GM23248 (cell line): ENCODE measurements at regions not wholly inside any gene's neighbourhood (a gene's known extent, or its start where the extent isn't known, plus 50 kb on each side); places are given as distances from the start of the nearest gene placed in this dataset.

Source experiments
- DNase-seq: peaks from one replicate; pipeline ENCODE4 v3.0.0-alpha.2; 2015
- H2AFZ ChIP-seq: fragments of 200-600 bp; sonication (generic); 2 replicates; pipeline ENCODE4 v1.6.1; 2016; ENCODE audit warnings: antibody characterized with exemption
- H3F3A ChIP-seq: fragments of 200-600 bp; sonication (generic); 2 replicates; pipeline ENCODE4 v1.6.1; 2016; ENCODE audit warnings: mild to moderate bottlenecking, antibody characterized with exemption, mixed run types; ENCODE audit not compliant: insufficient read depth
- H3K27ac ChIP-seq: fragments of 200-600 bp; sonication (generic); 2 replicates; pipeline ENCODE4 v1.5.1; 2016; ENCODE audit warnings: mild to moderate bottlenecking
- H3K27me3 ChIP-seq: fragments of 200-600 bp; sonication (generic); replicated peaks from 2 replicates; pipeline ENCODE4 v1.6.1; 2016; ENCODE audit warnings: mild to moderate bottlenecking; ENCODE audit not compliant: insufficient read depth
- H3K36me3 ChIP-seq: fragments of 200-600 bp; sonication (generic); 2 replicates; pipeline ENCODE4 v1.6.1; 2016; ENCODE audit warnings: low read depth, mild to moderate bottlenecking
- H3K4me1 ChIP-seq: fragments of 200-600 bp; sonication (generic); 2 replicates; pipeline ENCODE4 v1.6.1; 2016; ENCODE audit warnings: mild to moderate bottlenecking; ENCODE audit not compliant: insufficient read depth
- H3K4me2 ChIP-seq: fragments of 200-600 bp; sonication (generic); one replicate; pipeline ENCODE4 v1.6.1; 2016; ENCODE audit warnings: mild to moderate bottlenecking; ENCODE audit not compliant: unreplicated experiment
- H3K4me3 ChIP-seq: fragments of 200-600 bp; sonication (generic); 2 replicates; pipeline ENCODE4 v1.5.1; 2016; ENCODE audit warnings: mild to moderate bottlenecking
- H3K79me2 ChIP-seq: fragments of 200-600 bp; sonication (generic); 2 replicates; pipeline ENCODE4 v1.6.1; 2016; ENCODE audit warnings: mild to moderate bottlenecking; ENCODE audit not compliant: insufficient read depth
- H3K9ac ChIP-seq: fragments of 200-600 bp; sonication (generic); 2 replicates; pipeline ENCODE4 v1.6.1; 2016; ENCODE audit warnings: mild to moderate bottlenecking
- H3K9me2 ChIP-seq: fragments of 200-600 bp; sonication (generic); 2 replicates; pipeline ENCODE4 v1.6.1; 2016; ENCODE audit warnings: mixed run types, mild to moderate bottlenecking, moderate library complexity; ENCODE audit not compliant: insufficient read depth
- H3K9me3 ChIP-seq: fragments of 200-600 bp; sonication (generic); one replicate; pipeline ENCODE4 v1.6.1; 2017; ENCODE audit warnings: low read depth
- H4K20me1 ChIP-seq: fragments of 200-600 bp; sonication (generic); 2 replicates; pipeline ENCODE4 v1.6.0; 2016; ENCODE audit not compliant: insufficient read depth
- EZH2 ChIP-seq: fragments of 200-600 bp; sonication (generic); IDR thresholded peaks from 2 replicates; pipeline ENCODE4 v1.6.1; 2018; ENCODE audit warnings: antibody characterized with exemption, mild to moderate bottlenecking; ENCODE audit not compliant: insufficient read depth, poor library complexity, severe bottlenecking
- EZH2phosphoT487 ChIP-seq: fragments of 200-600 bp; sonication (generic); IDR thresholded peaks from 2 replicates; pipeline ENCODE4 v1.6.1; 2018; ENCODE audit warnings: antibody characterized with exemption, moderate library complexity, mild to moderate bottlenecking, low read depth; ENCODE audit not compliant: insufficient read depth
- WGBS, 2 experiments: methylation state at CpG; one replicate each; pipeline ENCODE4 v1.1.6; 2015 to 2017; ENCODE audit warnings: low lambda C conversion rate in 2 of 2, low coverage in 1 of 2; ENCODE audit errors: missing lambda C conversion rate in 2 of 2; 5-methylcytosine and 5-hydroxymethylcytosine counted together
- in situ Hi-C: fragments of 300-500 bp; cut with MboI; formaldehyde crosslinking; loops from 2 replicates; pipeline ENCODE4 v1.15.0; 2020

- H3K79me2 ChIP-seq: no peaks in the 10 kb centered on the region
These were observed 55.9 kb upstream of the KLF13 start for GRCh38 chr15:31270767-31271166.

GRCh38 chr15:31271224-31271635, 55.4 kb upstream of the KLF13 start:
- 75 to 76% methylated on average over 10 of the region's 10 CpGs for WGBS, 2 experiments
- H2AFZ ChIP-seq: no peak overlapping the region
- no peaks in the 10 kb centered on the region for H3F3A ChIP-seq
- no peak for DNase-seq
- no peak for TF ChIP-seq EZH2
- TF ChIP-seq EZH2phosphoT487: no peak
- no peaks in the 10 kb centered on the region for H3K9me2 ChIP-seq
- no peaks in the 10 kb centered on the region for H3K4me1 ChIP-seq
- H4K20me1 ChIP-seq: no peaks in the 10 kb centered on the region
- H3K27ac ChIP-seq: no peak overlapping the region
- no peaks in the 10 kb centered on the region for H3K36me3 ChIP-seq
- no peaks in the 10 kb centered on the region for H3K9me3 ChIP-seq
- no peak overlapping the region for H3K9ac ChIP-seq
- no peak overlapping the region for H3K4me2 ChIP-seq
- in situ Hi-C loops: no loop called here
- no peak overlapping the region for H3K4me3 ChIP-seq
- H3K79me2 ChIP-seq: no peaks in the 10 kb centered on the region
- no peaks in the 10 kb centered on the region for H3K27me3 ChIP-seq

More at GRCh38 chr15:31270767-31271166, 55.9 kb upstream of the KLF13 start:
- in situ Hi-C loops: no loop called here
- DNase-seq: no peak
- Histone ChIP-seq H3K36me3 (no peaks in the 10 kb centered on the region), H3K9me3 (no peaks in the 10 kb centered on the region), H4K20me1 (no peaks in the 10 kb centered on the region), H3K9ac (no peak overlapping the region), H3K4me1 (no peaks in the 10 kb centered on the region), H3K9me2 (no peaks in the 10 kb centered on the region), H3F3A (no peaks in the 10 kb centered on the region), H3K27ac (no peak overlapping the region), H3K4me2 (no peak overlapping the region), H2AFZ (no peak overlapping the region), H3K4me3 (no peak overlapping the region), H3K27me3 (no peaks in the 10 kb centered on the region)
- WGBS, 2 experiments: 28 to 37% methylated on average over 2 of the region's 2 CpGs
- TF ChIP-seq EZH2: no peak
- no peak for TF ChIP-seq EZH2phosphoT487

DNA sequence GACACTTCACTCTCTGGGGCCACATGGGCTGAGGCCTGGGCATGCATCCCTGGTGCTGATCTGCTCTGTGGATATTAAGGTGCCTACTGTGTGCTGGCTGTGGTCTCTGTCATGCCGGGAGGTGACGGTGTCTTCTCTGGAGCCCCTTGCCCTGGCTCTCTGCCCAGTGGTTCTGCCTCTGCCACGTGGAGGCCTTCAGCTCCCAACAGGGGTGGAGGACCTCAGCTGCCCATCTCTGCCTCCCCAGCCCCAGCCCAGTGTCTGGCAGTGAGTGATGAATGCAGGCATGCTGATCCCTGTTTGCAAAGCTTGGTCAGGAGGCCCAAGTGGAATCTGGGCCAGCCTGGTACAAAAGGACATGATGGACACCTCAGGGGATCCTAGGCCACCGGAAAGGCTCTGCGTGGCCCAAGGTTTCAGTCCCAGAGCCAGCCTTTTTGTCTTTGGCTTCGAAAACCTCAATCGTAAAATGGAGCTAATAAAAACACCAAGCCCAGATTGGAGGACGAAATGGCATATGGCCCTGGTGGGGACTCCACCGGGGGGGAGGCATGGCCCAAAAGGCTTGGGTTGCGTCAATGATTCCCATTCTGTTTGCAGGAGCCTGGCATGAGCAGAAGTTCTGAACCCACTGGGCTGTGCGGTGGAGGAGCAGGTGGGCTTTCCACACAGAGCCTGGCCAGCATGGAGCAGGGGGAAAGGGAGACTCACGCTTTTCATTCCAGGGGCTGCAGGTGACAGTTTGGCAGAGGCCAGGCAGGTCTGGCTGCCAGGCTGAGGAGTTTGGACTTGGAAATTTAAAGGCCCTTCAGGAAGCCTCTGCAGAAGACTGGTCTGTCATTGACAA, 54.7 kb upstream of the KLF13 start:
- in situ Hi-C loops: no loop called here
- Histone ChIP-seq H4K20me1 (no peaks in the 10 kb centered on the region), H3K4me3 (no peak overlapping the region), H3K27me3 (no peaks in the 10 kb centered on the region), H3K9ac (no peak overlapping the region), H3K36me3 (no peaks in the 10 kb centered on the region), H3K79me2 (no peaks in the 10 kb centered on the region), H3K4me1 (no peaks in the 10 kb centered on the region), H3F3A (no peaks in the 10 kb centered on the region), H2AFZ (no peak overlapping the region), H3K27ac (no peak overlapping the region), H3K9me2 (no peaks in the 10 kb centered on the region), H3K9me3 (no peaks in the 10 kb centered on the region), H3K4me2 (no peak overlapping the region)
- DNase-seq: no peak
- TF ChIP-seq EZH2phosphoT487: no peak
- no peak for TF ChIP-seq EZH2
- WGBS, 2 experiments: 79% methylated on average over 12 of the region's 12 CpGs

DNA sequence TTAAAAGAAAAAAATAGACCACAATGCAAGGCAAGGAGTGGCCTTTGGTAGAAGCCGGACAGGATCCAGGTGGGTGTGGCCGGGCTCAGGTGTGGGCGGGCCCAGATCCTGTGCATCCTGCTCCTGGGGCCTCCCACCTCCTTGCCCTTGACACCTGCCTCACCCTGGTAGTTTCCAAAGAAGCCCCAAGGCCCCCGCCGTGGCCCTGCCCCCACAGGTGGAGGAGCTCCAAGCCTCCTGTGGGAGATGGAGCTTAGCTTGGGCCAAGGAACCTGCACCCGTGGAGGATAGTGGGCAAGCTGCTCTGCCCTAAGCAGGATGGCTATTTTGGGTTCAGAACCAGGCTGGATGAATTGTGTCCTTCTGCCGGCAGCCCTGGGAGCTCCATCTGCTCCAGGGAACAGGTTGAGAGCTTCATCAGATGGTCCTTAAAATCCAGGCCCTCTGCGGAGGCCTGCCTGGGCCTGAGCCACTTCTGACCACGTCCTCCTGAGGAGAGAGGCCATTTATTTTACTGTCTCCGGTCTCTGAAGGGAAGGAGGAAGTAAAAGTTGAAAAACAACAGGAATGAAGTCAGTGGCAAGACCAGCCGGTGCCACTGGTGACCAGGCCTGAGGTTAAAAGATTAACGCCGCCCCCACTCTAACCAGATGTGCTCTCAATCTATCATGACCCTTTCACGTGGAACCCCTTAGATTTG, 53.9 kb upstream of the KLF13 start:
- Histone ChIP-seq H3K9me2 (no peaks in the 10 kb centered on the region), H2AFZ (no peak overlapping the region), H3F3A (no peaks in the 10 kb centered on the region), H3K4me2 (no peak overlapping the region), H4K20me1 (no peaks in the 10 kb centered on the region), H3K9ac (no peak overlapping the region), H3K79me2 (no peaks in the 10 kb centered on the region), H3K27ac (no peak overlapping the region), H3K9me3 (no peaks in the 10 kb centered on the region), H3K4me3 (no peak overlapping the region), H3K4me1 (no peaks in the 10 kb centered on the region), H3K36me3 (no peaks in the 10 kb centered on the region), H3K27me3 (no peaks in the 10 kb centered on the region)
- DNase-seq: no peak
- TF ChIP-seq EZH2phosphoT487 (no peak), EZH2 (no peak)
- in situ Hi-C loops: no loop called here
- WGBS, 2 experiments: 66 to 78% methylated on average over 14 of the region's 14 CpGs
